ENCODE measurements at regions not wholly inside any gene's neighbourhood (a gene's known extent, or its start where the extent isn't known, plus 50 kb on each side); places are given as distances from the start of the nearest gene placed in this dataset.

- in situ Hi-C loops (cut with MboI; ENCODE audit: low sequenced_read_pairs), result no loop called here
Observed at GRCh38 chr3:46146548-46146947, 61.6 kb downstream of the CCR1 start.

- in situ Hi-C loops (cut with MboI; ENCODE audit: low sequenced_read_pairs), result no loop called here
Observed at GRCh38 chr3:46146021-46146420, 62.1 kb downstream of the CCR1 start.

- in situ Hi-C loops (cut with MboI; ENCODE audit: low sequenced_read_pairs), result no loop called here
Observed at GRCh38 chr3:46145147-46145546, 63.0 kb downstream of the CCR1 start.

GRCh38 chr3:46143951-46144473, 64.1 kb downstream of the CCR1 start:
- in situ Hi-C loops (cut with MboI; ENCODE audit: low sequenced_read_pairs), result no loop called here

- in situ Hi-C loops (cut with MboI; ENCODE audit: low sequenced_read_pairs), result no loop called here
Observed at GRCh38 chr3:46141813-46142212, 66.3 kb downstream of the CCR1 start.

GRCh38 chr3:46138581-46138980, 69.5 kb downstream of the CCR1 start:
- in situ Hi-C loops (cut with MboI; ENCODE audit: low sequenced_read_pairs), result no loop called here

GRCh38 chr3:46135475-46135874, 72.6 kb downstream of the CCR1 start:
- in situ Hi-C loops (cut with MboI; ENCODE audit: low sequenced_read_pairs), result no loop called here

- in situ Hi-C loops (cut with MboI; ENCODE audit: low sequenced_read_pairs), result no loop called here
Observed at GRCh38 chr3:46133285-46133684, 74.8 kb downstream of the CCR1 start.

- in situ Hi-C loops (cut with MboI; ENCODE audit: low sequenced_read_pairs), result no loop called here
Observed at GRCh38 chr3:46132565-46132964, 75.5 kb downstream of the CCR1 start.

GRCh38 chr3:46131884-46132450, 76.1 kb downstream of the CCR1 start:
- in situ Hi-C loops (cut with MboI; ENCODE audit: low sequenced_read_pairs), result no loop called here

- in situ Hi-C loops (cut with MboI; ENCODE audit: low sequenced_read_pairs), result no loop called here
Observed at GRCh38 chr3:46130631-46131310, 77.3 kb downstream of the CCR1 start.

- in situ Hi-C loops (cut with MboI; ENCODE audit: low sequenced_read_pairs), result no loop called here
Observed at GRCh38 chr3:46129588-46130272, 78.4 kb downstream of the CCR1 start.

- in situ Hi-C loops (cut with MboI; ENCODE audit: low sequenced_read_pairs), result no loop called here
Observed at GRCh38 chr3:46127503-46127902, 80.6 kb downstream of the CCR1 start.

- in situ Hi-C loops (cut with MboI; ENCODE audit: low sequenced_read_pairs), result no loop called here
Observed at GRCh38 chr3:46124216-46125177, 83.6 kb downstream of the CCR1 start.

- in situ Hi-C loops (cut with MboI; ENCODE audit: low sequenced_read_pairs), result no loop called here
Observed at GRCh38 chr3:46123646-46124045, 84.5 kb downstream of the CCR1 start.

GRCh38 chr3:46122091-46122490, 86.0 kb downstream of the CCR1 start:
- in situ Hi-C loops (cut with MboI; ENCODE audit: low sequenced_read_pairs), result no loop called here

- in situ Hi-C loops (cut with MboI; ENCODE audit: low sequenced_read_pairs), result no loop called here
Observed at GRCh38 chr3:46120983-46121382, 87.1 kb downstream of the CCR1 start.

GRCh38 chr3:46119709-46120498, 88.2 kb downstream of the CCR1 start:
- in situ Hi-C loops (cut with MboI; ENCODE audit: low sequenced_read_pairs), result no loop called here

- in situ Hi-C loops (cut with MboI; ENCODE audit: low sequenced_read_pairs), result no loop called here
Observed at GRCh38 chr3:46119253-46119652, 88.9 kb downstream of the CCR1 start.

- in situ Hi-C loops (cut with MboI; ENCODE audit: low sequenced_read_pairs), result no loop called here
Observed at GRCh38 chr3:46116996-46117395, 89.7 kb upstream of the XCR1 start.

Data from HL-60/S4 (cell line).